ENCODE measurements at regions not wholly inside any gene's neighbourhood (a gene's known extent, or its start where the extent isn't known, plus 50 kb on each side); places are given as distances from the start of the nearest gene placed in this dataset.

DNA sequence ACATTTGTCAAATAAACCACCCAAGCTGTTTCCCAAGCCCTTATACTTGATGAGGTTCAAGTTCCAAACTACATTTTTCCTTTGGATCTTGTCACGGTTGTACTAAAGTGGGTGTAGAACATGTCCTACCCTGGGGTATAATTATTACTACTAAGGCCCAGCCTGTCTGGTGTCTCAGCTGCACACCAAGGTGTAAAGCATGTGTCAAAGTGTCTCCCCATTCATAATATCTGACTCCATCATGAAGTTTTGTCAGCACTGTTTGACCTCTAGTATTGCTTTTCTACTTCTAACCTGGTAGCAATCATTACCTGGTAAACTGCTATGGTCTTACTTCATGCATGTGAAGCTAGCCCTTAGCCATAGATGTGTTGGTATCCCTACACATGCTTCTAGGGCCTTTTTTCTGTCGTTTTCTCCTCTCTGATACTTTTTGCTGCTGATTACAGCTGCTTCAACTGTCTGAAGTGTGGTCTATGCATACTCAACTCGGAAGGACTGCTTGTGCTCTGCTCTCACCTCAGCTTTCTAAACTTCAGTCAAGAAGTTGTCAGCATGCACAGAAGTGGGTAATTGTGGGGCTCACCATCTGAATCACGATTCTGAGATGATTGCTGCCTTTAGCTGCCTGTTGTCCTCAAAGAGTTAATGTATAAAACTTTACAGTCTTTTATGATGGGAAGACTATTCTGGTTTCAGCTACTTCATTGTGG, 445.7 kb upstream of the TRIB2 start:
- TF ChIP-seq, protein P1, sequence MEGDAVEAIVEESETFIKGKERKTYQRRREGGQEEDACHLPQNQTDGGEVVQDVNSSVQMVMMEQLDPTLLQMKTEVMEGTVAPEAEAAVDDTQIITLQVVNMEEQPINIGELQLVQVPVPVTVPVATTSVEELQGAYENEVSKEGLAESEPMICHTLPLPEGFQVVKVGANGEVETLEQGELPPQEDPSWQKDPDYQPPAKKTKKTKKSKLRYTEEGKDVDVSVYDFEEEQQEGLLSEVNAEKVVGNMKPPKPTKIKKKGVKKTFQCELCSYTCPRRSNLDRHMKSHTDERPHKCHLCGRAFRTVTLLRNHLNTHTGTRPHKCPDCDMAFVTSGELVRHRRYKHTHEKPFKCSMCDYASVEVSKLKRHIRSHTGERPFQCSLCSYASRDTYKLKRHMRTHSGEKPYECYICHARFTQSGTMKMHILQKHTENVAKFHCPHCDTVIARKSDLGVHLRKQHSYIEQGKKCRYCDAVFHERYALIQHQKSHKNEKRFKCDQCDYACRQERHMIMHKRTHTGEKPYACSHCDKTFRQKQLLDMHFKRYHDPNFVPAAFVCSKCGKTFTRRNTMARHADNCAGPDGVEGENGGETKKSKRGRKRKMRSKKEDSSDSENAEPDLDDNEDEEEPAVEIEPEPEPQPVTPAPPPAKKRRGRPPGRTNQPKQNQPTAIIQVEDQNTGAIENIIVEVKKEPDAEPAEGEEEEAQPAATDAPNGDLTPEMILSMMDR (IDR thresholded peaks at IDR 0.05; ENCODE audit: control insufficient read depth, extremely low read depth, insufficient read depth) = no peak
- H3K4me3 ChIP-seq (ENCODE audit: low read depth, low read length) = no peak overlapping the region
- DNase-seq (ENCODE audit: low read depth) = no peak

- H3K4me3 ChIP-seq (ENCODE audit: low read depth, low read length) = no peak overlapping the region
- TF ChIP-seq, protein P1 (IDR thresholded peaks at IDR 0.05; ENCODE audit: control insufficient read depth, extremely low read depth, insufficient read depth) = no peak
- DNase-seq (ENCODE audit: low read depth) = no peak
Observed at GRCh38 chr2:12271589-12271984, 445.1 kb upstream of the TRIB2 start.

- DNase-seq (ENCODE audit: low read depth) = no peak
- TF ChIP-seq, protein P1 (IDR thresholded peaks at IDR 0.05; ENCODE audit: control insufficient read depth, extremely low read depth, insufficient read depth) = no peak
- no peak overlapping the region for H3K4me3 ChIP-seq (ENCODE audit: low read depth, low read length)
Observed at GRCh38 chr2:12273111-12273510, 443.6 kb upstream of the TRIB2 start.

- TF ChIP-seq, protein P1 (IDR thresholded peaks at IDR 0.05; ENCODE audit: control insufficient read depth, extremely low read depth, insufficient read depth) = no peak
- no peak overlapping the region for H3K4me3 ChIP-seq (ENCODE audit: low read depth, low read length)
- DNase-seq (ENCODE audit: low read depth) = no peak
Observed at GRCh38 chr2:12274591-12274990, 442.1 kb upstream of the TRIB2 start.

GRCh38 chr2:12277241-12278034, 439.3 kb upstream of the TRIB2 start:
- H3K4me3 ChIP-seq (ENCODE audit: low read depth, low read length) = no peak overlapping the region
- DNase-seq (ENCODE audit: low read depth) = no peak
- TF ChIP-seq, protein P1 (IDR thresholded peaks at IDR 0.05; ENCODE audit: control insufficient read depth, extremely low read depth, insufficient read depth) = no peak

DNA sequence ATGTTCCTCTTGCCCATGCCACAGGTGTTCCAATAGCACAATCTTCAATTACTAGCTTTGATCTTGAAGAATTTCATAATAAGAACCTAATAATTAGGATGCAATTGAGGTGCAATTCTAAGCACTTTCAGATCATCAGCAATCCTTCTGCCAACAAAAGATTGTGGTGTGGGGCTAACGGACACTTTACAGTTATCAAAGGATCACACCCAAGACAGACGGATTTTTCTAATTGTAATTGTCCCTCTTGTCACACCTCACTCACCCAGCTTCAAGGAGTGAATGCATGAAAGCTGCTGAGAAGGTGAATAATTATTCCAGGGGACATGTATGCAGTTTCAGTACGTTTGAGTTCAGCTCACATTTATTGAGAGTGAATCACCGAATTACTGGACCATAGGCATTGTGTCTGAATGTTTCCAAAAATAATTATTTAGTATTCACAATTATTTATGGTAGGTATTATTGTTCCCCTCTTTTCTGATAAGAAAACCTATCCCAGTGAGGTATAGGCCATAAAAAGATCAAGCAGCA, 438.5 kb upstream of the TRIB2 start:
- DNase-seq (ENCODE audit: low read depth) = no peak
- H3K4me3 ChIP-seq (ENCODE audit: low read depth, low read length) = no peak overlapping the region
- TF ChIP-seq, protein P1 (IDR thresholded peaks at IDR 0.05; ENCODE audit: control insufficient read depth, extremely low read depth, insufficient read depth) = no peak

Measured in LNCaP clone FGC (cell line).